K562 (cell line): ENCODE measurements at regions not wholly inside any gene's neighbourhood (a gene's known extent, or its start where the extent isn't known, plus 50 kb on each side); places are given as distances from the start of the nearest gene placed in this dataset.

ENCODE experiments used
- CBX5 ChIP-seq: IDR thresholded peaks from 2 replicates; pipeline ENCODE4 v1.6.1; 2014; ENCODE audit warnings: low read depth, borderline replicate concordance
- CCNT2 ChIP-seq: IDR thresholded peaks from 2 replicates; pipeline ENCODE4 v1.6.1; 2011; ENCODE audit warnings: borderline replicate concordance, low read depth, mild to moderate bottlenecking, moderate library complexity, mixed read lengths, low read length; ENCODE audit not compliant: insufficient read length; ENCODE audit errors: extremely low read depth
- ETV5 ChIP-seq: sonication (generic); formaldehyde crosslinking; IDR thresholded peaks from 2 replicates; pipeline ENCODE4 v1.4.0; 2020; ENCODE audit warnings: low read depth, mild to moderate bottlenecking, missing genetic modification reagents
- FOSL1 ChIP-seq: fragments of 200-800 bp; sonication (Bioruptor generic); conservative IDR thresholded peaks from 2 replicates; pipeline ENCODE4 v1.6.1; 2016; ENCODE audit warnings: missing genetic modification characterization, missing compliant biosample characterization
- JUNB ChIP-seq: fragments of 450-650 bp; formaldehyde crosslinking; conservative IDR thresholded peaks from 2 replicates; pipeline ENCODE4 v1.4.0; 2020; ENCODE audit warnings: mild to moderate bottlenecking
- LEF1 ChIP-seq: fragments of 450-650 bp; IDR thresholded peaks from 2 replicates; pipeline ENCODE4 v1.6.1; 2016; ENCODE audit warnings: mild to moderate bottlenecking
- MCM5 ChIP-seq: fragments of 450-650 bp; IDR thresholded peaks from 2 replicates; pipeline ENCODE4 v1.6.1; 2016; ENCODE audit warnings: low read depth
- ZBTB1 ChIP-seq: sonication (generic); formaldehyde crosslinking; IDR thresholded peaks from 2 replicates; pipeline ENCODE4 v1.8.1; 2023; ENCODE audit warnings: missing genetic modification reagents, low read depth, mild to moderate bottlenecking, borderline replicate concordance
- ZFP36 ChIP-seq: fragments of 150-350 bp; IDR thresholded peaks from 2 replicates; pipeline ENCODE4 v1.6.1; 2018; ENCODE audit warnings: low read length, low read depth; ENCODE audit not compliant: partially characterized antibody
- ZNF77 ChIP-seq: fragments of 250-450 bp; sonication (Bioruptor Pico); IDR thresholded peaks from 2 replicates; pipeline ENCODE4 v1.5.0; 2020
- TF ChIP-seq, protein P1 (sequence below): sonication (generic); formaldehyde crosslinking; IDR thresholded peaks from 2 replicates; pipeline ENCODE4 v1.9.0; 2022; ENCODE audit warnings: mild to moderate bottlenecking, missing genetic modification reagents
- TF ChIP-seq, protein P2 (sequence below), 3 experiments: IDR thresholded peaks in 2 of 3; conservative IDR thresholded peaks in 1 of 3; 2 replicates each; pipeline ENCODE4 v1.5.1; 2011 to 2012; ENCODE audit warnings: low read length in 3 of 3, mild to moderate bottlenecking in 3 of 3, control low read depth in 2 of 3, improper control_type of control experiment in 1 of 3, inconsistent platforms in 1 of 3, low read depth in 1 of 3, mixed read lengths in 1 of 3, moderate library complexity in 1 of 3; ENCODE audit not compliant: insufficient read depth in 2 of 3
- TF ChIP-seq, protein P3 (sequence below), 2 experiments: fragments of 450-650 bp; formaldehyde crosslinking in 1 of 2; IDR thresholded peaks; 2 replicates each; pipeline versions ENCODE4 v1.4.0 to v1.6.1; 2014 to 2020; ENCODE audit warnings: mild to moderate bottlenecking in 2 of 2, borderline replicate concordance in 1 of 2, low read depth in 1 of 2
- TF ChIP-seq, protein P4 (sequence below): sonication (generic); formaldehyde crosslinking; IDR thresholded peaks from 2 replicates; pipeline ENCODE4 v1.8.0; 2022; ENCODE audit warnings: mild to moderate bottlenecking, low read depth, missing genetic modification reagents

DNA sequence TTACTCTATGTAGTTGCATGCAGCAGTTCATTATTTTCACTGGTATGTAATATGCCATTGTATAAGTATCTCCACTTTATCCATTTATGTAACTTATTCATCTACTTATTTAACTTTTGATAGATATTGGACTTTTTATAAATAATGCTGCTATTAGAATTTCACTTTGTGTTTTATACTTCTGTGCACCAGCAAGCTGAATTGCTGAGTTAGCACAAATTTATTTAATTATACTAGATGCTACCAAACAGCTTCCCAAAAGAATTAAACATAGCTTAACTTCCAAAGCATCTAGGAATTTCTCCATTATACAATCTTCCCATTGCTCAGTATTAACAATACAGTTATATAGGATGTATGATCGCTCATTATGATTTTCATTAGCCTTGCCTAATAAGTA lies 308.0 kb upstream of the FKBP1C start:
- no peak for TF ChIP-seq ZNF77 (CRISPR knock-in tag)
- no peak for TF ChIP-seq ZFP36
- TF ChIP-seq, protein P1, sequence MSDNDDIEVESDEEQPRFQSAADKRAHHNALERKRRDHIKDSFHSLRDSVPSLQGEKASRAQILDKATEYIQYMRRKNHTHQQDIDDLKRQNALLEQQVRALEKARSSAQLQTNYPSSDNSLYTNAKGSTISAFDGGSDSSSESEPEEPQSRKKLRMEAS (CRISPR knock-in tag) = no peak
- TF ChIP-seq, protein P2, sequence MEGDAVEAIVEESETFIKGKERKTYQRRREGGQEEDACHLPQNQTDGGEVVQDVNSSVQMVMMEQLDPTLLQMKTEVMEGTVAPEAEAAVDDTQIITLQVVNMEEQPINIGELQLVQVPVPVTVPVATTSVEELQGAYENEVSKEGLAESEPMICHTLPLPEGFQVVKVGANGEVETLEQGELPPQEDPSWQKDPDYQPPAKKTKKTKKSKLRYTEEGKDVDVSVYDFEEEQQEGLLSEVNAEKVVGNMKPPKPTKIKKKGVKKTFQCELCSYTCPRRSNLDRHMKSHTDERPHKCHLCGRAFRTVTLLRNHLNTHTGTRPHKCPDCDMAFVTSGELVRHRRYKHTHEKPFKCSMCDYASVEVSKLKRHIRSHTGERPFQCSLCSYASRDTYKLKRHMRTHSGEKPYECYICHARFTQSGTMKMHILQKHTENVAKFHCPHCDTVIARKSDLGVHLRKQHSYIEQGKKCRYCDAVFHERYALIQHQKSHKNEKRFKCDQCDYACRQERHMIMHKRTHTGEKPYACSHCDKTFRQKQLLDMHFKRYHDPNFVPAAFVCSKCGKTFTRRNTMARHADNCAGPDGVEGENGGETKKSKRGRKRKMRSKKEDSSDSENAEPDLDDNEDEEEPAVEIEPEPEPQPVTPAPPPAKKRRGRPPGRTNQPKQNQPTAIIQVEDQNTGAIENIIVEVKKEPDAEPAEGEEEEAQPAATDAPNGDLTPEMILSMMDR (IDR thresholded peaks at IDR 0.05 in 2 of 3, conservative IDR thresholded peaks at IDR 0.05 in 1 of 3; ENCODE audit: insufficient read depth in 2 of 3, low read depth in 1 of 3, low read length in 3 of 3) = no peak
- TF ChIP-seq CBX5 = no peak
- TF ChIP-seq FOSL1 (tag) = no peak
- TF ChIP-seq ETV5 (CRISPR knock-in tag) = no peak
- TF ChIP-seq CCNT2 = no peak
- TF ChIP-seq ZBTB1 = no peak
- TF ChIP-seq, protein P3, sequence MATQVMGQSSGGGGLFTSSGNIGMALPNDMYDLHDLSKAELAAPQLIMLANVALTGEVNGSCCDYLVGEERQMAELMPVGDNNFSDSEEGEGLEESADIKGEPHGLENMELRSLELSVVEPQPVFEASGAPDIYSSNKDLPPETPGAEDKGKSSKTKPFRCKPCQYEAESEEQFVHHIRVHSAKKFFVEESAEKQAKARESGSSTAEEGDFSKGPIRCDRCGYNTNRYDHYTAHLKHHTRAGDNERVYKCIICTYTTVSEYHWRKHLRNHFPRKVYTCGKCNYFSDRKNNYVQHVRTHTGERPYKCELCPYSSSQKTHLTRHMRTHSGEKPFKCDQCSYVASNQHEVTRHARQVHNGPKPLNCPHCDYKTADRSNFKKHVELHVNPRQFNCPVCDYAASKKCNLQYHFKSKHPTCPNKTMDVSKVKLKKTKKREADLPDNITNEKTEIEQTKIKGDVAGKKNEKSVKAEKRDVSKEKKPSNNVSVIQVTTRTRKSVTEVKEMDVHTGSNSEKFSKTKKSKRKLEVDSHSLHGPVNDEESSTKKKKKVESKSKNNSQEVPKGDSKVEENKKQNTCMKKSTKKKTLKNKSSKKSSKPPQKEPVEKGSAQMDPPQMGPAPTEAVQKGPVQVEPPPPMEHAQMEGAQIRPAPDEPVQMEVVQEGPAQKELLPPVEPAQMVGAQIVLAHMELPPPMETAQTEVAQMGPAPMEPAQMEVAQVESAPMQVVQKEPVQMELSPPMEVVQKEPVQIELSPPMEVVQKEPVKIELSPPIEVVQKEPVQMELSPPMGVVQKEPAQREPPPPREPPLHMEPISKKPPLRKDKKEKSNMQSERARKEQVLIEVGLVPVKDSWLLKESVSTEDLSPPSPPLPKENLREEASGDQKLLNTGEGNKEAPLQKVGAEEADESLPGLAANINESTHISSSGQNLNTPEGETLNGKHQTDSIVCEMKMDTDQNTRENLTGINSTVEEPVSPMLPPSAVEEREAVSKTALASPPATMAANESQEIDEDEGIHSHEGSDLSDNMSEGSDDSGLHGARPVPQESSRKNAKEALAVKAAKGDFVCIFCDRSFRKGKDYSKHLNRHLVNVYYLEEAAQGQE (IDR thresholded peaks at IDR 0.05; ENCODE audit: borderline replicate concordance) = no peak
- TF ChIP-seq, protein P3 (CRISPR knock-in tag; IDR thresholded peaks at IDR 0.05; ENCODE audit: low read depth) = no peak
- TF ChIP-seq JUNB = no peak
- no peak for TF ChIP-seq LEF1
- no peak for TF ChIP-seq MCM5
- TF ChIP-seq, protein P4, sequence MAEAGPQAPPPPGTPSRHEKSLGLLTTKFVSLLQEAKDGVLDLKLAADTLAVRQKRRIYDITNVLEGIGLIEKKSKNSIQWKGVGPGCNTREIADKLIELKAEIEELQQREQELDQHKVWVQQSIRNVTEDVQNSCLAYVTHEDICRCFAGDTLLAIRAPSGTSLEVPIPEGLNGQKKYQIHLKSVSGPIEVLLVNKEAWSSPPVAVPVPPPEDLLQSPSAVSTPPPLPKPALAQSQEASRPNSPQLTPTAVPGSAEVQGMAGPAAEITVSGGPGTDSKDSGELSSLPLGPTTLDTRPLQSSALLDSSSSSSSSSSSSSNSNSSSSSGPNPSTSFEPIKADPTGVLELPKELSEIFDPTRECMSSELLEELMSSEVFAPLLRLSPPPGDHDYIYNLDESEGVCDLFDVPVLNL = no peak
